ENCODE measurements at regions not wholly inside any gene's neighbourhood (a gene's known extent, or its start where the extent isn't known, plus 50 kb on each side); places are given as distances from the start of the nearest gene placed in this dataset.
"Not testable (repeated sequence)": the region's sequence is repeated elsewhere in the genome, so short reads cannot be mapped to it uniquely, and the experiment has no call there.

DNA sequence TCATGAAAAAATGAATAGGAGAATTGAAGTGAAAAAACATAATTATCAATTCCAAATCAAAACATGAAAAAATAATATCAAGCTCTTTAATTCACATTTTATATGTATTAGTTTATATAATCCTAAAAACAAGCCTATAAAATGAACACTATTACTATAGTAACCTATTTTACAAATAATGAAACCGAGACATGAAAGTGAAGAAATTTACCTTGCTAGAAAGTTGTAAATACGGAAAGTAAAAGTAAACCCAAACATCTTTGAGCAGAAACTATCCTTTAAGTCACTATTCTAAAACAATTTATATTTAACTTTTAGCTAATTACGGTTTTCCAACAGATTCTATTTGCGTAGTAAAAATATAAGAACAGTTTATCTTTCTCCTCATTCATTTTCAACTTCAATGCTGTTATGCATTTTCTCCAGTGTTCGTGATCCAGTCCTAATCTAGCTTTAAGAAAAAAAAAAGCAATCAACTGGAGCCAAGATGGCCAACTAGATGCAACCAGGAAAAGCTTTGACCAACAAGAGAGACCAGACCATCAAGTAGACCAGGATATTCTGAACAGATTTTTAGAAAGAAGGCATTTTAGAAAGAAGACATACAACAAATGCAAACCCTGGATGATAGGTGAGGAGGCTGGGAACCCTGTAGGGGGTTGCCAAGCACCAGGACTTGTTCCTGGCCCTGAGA is 67.0 kb downstream of the DDX53 start:
- H3K79me2 ChIP-seq (ENCODE audit: control insufficient read depth, insufficient read depth, low read length): no peaks in the 10 kb centered on the region
- no peak for FAIRE-seq

GRCh38 chrX:23075461-23075860 is 75.7 kb downstream of the DDX53 start:
- H3K27me3 ChIP-seq (ENCODE audit: control insufficient read depth, extremely low read depth, insufficient read depth, low read length); H3K9me3 ChIP-seq (ENCODE audit: control insufficient read depth, low read depth, low read length); H3K9me1 ChIP-seq (ENCODE audit: control insufficient read depth, extremely low read depth, insufficient read depth, low read length); H3K79me2 ChIP-seq (ENCODE audit: control insufficient read depth, insufficient read depth, low read length); H3K4me1 ChIP-seq (ENCODE audit: control insufficient read depth, extremely low read depth, insufficient read depth, low read length); H3K4me2 ChIP-seq (ENCODE audit: control insufficient read depth, extremely low read depth, insufficient read depth, low read depth, low read length); DNase-seq (ENCODE audit: low read depth, low spot score); H3K4me3 ChIP-seq (ENCODE audit: control insufficient read depth in 2 of 3, extremely low read depth in 1 of 3, insufficient read depth in 2 of 3, low read depth in 1 of 3, low read length in 3 of 3); FAIRE-seq; H3K36me3 ChIP-seq (ENCODE audit: control insufficient read depth in 2 of 2, extremely low read depth in 1 of 2, insufficient read depth in 2 of 2, low read length in 2 of 2); H3K9ac ChIP-seq (ENCODE audit: control insufficient read depth, extremely low read depth, insufficient read depth, low read length); H4K20me1 ChIP-seq (ENCODE audit: control insufficient read depth, extremely low read depth, insufficient read depth, low read length); H3K27ac ChIP-seq (ENCODE audit: control insufficient read depth, insufficient read depth, low read length); H2AFZ ChIP-seq (ENCODE audit: control insufficient read depth, low read length); dilution Hi-C loops (cut with MboI; ENCODE audit: extremely low pct_ligation_motif_present, low sequenced_read_pairs): not testable (repeated sequence)

More for the DNA sequence above, 67.0 kb downstream of the DDX53 start:
- Histone ChIP-seq H3K9me1 (ENCODE audit: control insufficient read depth, extremely low read depth, insufficient read depth, low read length) (no peaks in the 10 kb centered on the region), H3K9ac (ENCODE audit: control insufficient read depth, extremely low read depth, insufficient read depth, low read length) (no peak overlapping the region), H3K4me3 (ENCODE audit: control insufficient read depth in 2 of 3, extremely low read depth in 1 of 3, insufficient read depth in 2 of 3, low read depth in 1 of 3, low read length in 3 of 3) (no peak overlapping the region), H3K4me1 (ENCODE audit: control insufficient read depth, extremely low read depth, insufficient read depth, low read length) (no peaks in the 10 kb centered on the region), H4K20me1 (ENCODE audit: control insufficient read depth, extremely low read depth, insufficient read depth, low read length) (no peaks in the 10 kb centered on the region), H3K9me3 (ENCODE audit: control insufficient read depth, low read depth, low read length) (no peaks in the 10 kb centered on the region), H3K4me2 (ENCODE audit: control insufficient read depth, extremely low read depth, insufficient read depth, low read depth, low read length) (no peak overlapping the region), H3K36me3 (ENCODE audit: control insufficient read depth in 2 of 2, extremely low read depth in 1 of 2, insufficient read depth in 2 of 2, low read length in 2 of 2) (no peaks in the 10 kb centered on the region), H3K27me3 (ENCODE audit: control insufficient read depth, extremely low read depth, insufficient read depth, low read length) (no peaks in the 10 kb centered on the region), H3K27ac (ENCODE audit: control insufficient read depth, insufficient read depth, low read length) (no peak overlapping the region), H2AFZ (ENCODE audit: control insufficient read depth, low read length) (no peak overlapping the region)
- DNase-seq (ENCODE audit: low read depth, low spot score): no peak
- dilution Hi-C loops (cut with MboI; ENCODE audit: extremely low pct_ligation_motif_present, low sequenced_read_pairs): no loop called here
- TF ChIP-seq EZH2 (IDR thresholded peaks at IDR 0.05; ENCODE audit: low read length) (no peak), CTCF (optimal IDR thresholded peaks at IDR 0.05 in 1 of 3, IDR thresholded peaks at IDR 0.05 in 1 of 3, conservative IDR thresholded peaks at IDR 0.05 in 1 of 3; ENCODE audit: extremely low read depth in 1 of 3, insufficient read depth in 2 of 3, low read length in 3 of 3) (no peak)

- dilution Hi-C loops (cut with MboI; ENCODE audit: extremely low pct_ligation_motif_present, low sequenced_read_pairs): no loop called here
- no peak for DNase-seq (ENCODE audit: low read depth, low spot score)
- no peak overlapping the region for H3K27ac ChIP-seq (ENCODE audit: control insufficient read depth, insufficient read depth, low read length)
- no peaks in the 10 kb centered on the region for H3K9me3 ChIP-seq (ENCODE audit: control insufficient read depth, low read depth, low read length)
- no peaks in the 10 kb centered on the region for H3K27me3 ChIP-seq (ENCODE audit: control insufficient read depth, extremely low read depth, insufficient read depth, low read length)
- H3K36me3 ChIP-seq (ENCODE audit: control insufficient read depth in 2 of 2, extremely low read depth in 1 of 2, insufficient read depth in 2 of 2, low read length in 2 of 2): no peaks in the 10 kb centered on the region
- H3K9ac ChIP-seq (ENCODE audit: control insufficient read depth, extremely low read depth, insufficient read depth, low read length): no peak overlapping the region
- FAIRE-seq: no peak
- H3K79me2 ChIP-seq (ENCODE audit: control insufficient read depth, insufficient read depth, low read length): no peaks in the 10 kb centered on the region
- H3K4me1 ChIP-seq (ENCODE audit: control insufficient read depth, extremely low read depth, insufficient read depth, low read length): no peaks in the 10 kb centered on the region
- no peak overlapping the region for H3K4me2 ChIP-seq (ENCODE audit: control insufficient read depth, extremely low read depth, insufficient read depth, low read depth, low read length)
- H3K4me3 ChIP-seq (ENCODE audit: control insufficient read depth in 2 of 3, extremely low read depth in 1 of 3, insufficient read depth in 2 of 3, low read depth in 1 of 3, low read length in 3 of 3): no peak overlapping the region
- no peaks in the 10 kb centered on the region for H3K9me1 ChIP-seq (ENCODE audit: control insufficient read depth, extremely low read depth, insufficient read depth, low read length)
- no peak overlapping the region for H2AFZ ChIP-seq (ENCODE audit: control insufficient read depth, low read length)
- no peaks in the 10 kb centered on the region for H4K20me1 ChIP-seq (ENCODE audit: control insufficient read depth, extremely low read depth, insufficient read depth, low read length)
- TF ChIP-seq EZH2 (IDR thresholded peaks at IDR 0.05; ENCODE audit: low read length): no peak
- TF ChIP-seq CTCF (optimal IDR thresholded peaks at IDR 0.05 in 1 of 3, IDR thresholded peaks at IDR 0.05 in 1 of 3, conservative IDR thresholded peaks at IDR 0.05 in 1 of 3; ENCODE audit: extremely low read depth in 1 of 3, insufficient read depth in 2 of 3, low read length in 3 of 3): no peak
Observed at GRCh38 chrX:23079347-23079746, 79.6 kb downstream of the DDX53 start.

Measured in keratinocyte (primary cell).